ENCODE measurements at regions not wholly inside any gene's neighbourhood (a gene's known extent, or its start where the extent isn't known, plus 50 kb on each side); places are given as distances from the start of the nearest gene placed in this dataset.

DNA sequence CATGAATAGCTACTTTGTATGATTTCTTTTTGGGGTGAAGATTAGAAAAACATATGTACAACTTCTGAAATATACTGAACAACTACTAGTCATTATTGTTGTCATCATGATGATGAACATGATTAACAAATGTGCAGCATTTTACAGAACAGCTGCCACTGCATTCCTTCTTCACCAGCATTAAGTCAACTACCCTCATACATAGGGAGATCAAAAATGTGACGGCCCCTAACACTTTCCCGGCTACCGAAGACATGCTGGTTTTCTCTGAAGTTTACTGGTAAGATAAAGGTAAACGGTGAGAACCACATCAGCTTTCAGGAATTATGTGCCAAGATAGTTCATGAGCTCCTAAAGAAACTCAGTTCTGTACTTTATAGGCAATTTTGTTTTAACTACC is 121.0 kb upstream of the LRATD1 start:
- TF ChIP-seq EP300 (IDR thresholded peaks at IDR 0.05; ENCODE audit: low read depth) = no peak
- in situ Hi-C loops (cut with MboI; ENCODE audit: low pct_ligation_motif_present in 1 of 4, low pct_unique_long_range_greater_than_20kb in 1 of 4, low sequenced_read_pairs in 3 of 4) = no loop called here
- 69 to 93% methylated on average over 4 of the region's 4 CpGs for WGBS, 2 donors (ENCODE audit: low coverage in 1 of 2)
- Histone ChIP-seq H3K27me3 (no peaks in the 10 kb centered on the region), H3K36me3 (no peaks in the 10 kb centered on the region), H3K4me1 (no peaks in the 10 kb centered on the region), H3K4me3 (no peak overlapping the region), H3K9me3 (no peaks in the 10 kb centered on the region), H3K27ac (no peak overlapping the region)
- intact Hi-C loops (cut with DNase I; ENCODE audit: low total_unique reads) = no loop called here
- no peak for DNase-seq

GRCh38 chr2:14513903-14514302 is 118.6 kb upstream of the LRATD1 start:
- in situ Hi-C loops (cut with MboI; ENCODE audit: low pct_ligation_motif_present in 1 of 4, low pct_unique_long_range_greater_than_20kb in 1 of 4, low sequenced_read_pairs in 3 of 4) (no loop called here), intact Hi-C loops (cut with DNase I; ENCODE audit: low total_unique reads) (no loop called here)
- Histone ChIP-seq H3K9me3 (no peaks in the 10 kb centered on the region), H3K36me3 (no peaks in the 10 kb centered on the region), H3K27me3 (no peaks in the 10 kb centered on the region), H3K27ac (no peak overlapping the region), H3K4me1 (no peaks in the 10 kb centered on the region), H3K4me3 (no peak overlapping the region)
- DNase-seq = no peak
- 55 to 60% methylated on average over 1 of the region's 1 CpG for WGBS, 2 donors (ENCODE audit: low coverage in 1 of 2)
- TF ChIP-seq EP300 (IDR thresholded peaks at IDR 0.05; ENCODE audit: low read depth) (no peak), POLR2A (IDR thresholded peaks at IDR 0.05) (no peak), POLR2AphosphoS5 (IDR thresholded peaks at IDR 0.05) (no peak)
- TF ChIP-seq, protein P1, sequence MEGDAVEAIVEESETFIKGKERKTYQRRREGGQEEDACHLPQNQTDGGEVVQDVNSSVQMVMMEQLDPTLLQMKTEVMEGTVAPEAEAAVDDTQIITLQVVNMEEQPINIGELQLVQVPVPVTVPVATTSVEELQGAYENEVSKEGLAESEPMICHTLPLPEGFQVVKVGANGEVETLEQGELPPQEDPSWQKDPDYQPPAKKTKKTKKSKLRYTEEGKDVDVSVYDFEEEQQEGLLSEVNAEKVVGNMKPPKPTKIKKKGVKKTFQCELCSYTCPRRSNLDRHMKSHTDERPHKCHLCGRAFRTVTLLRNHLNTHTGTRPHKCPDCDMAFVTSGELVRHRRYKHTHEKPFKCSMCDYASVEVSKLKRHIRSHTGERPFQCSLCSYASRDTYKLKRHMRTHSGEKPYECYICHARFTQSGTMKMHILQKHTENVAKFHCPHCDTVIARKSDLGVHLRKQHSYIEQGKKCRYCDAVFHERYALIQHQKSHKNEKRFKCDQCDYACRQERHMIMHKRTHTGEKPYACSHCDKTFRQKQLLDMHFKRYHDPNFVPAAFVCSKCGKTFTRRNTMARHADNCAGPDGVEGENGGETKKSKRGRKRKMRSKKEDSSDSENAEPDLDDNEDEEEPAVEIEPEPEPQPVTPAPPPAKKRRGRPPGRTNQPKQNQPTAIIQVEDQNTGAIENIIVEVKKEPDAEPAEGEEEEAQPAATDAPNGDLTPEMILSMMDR (IDR thresholded peaks at IDR 0.05) = no peak

- H3K9me3 ChIP-seq = no peaks in the 10 kb centered on the region
- intact Hi-C loops (cut with DNase I; ENCODE audit: low total_unique reads) = no loop called here
- TF ChIP-seq POLR2AphosphoS5 (IDR thresholded peaks at IDR 0.05) = no peak
- TF ChIP-seq, protein P1 (IDR thresholded peaks at IDR 0.05) = no peak
- no peak for TF ChIP-seq POLR2A (IDR thresholded peaks at IDR 0.05)
- TF ChIP-seq EP300 (IDR thresholded peaks at IDR 0.05; ENCODE audit: low read depth) = no peak
- no peaks in the 10 kb centered on the region for H3K36me3 ChIP-seq
- in situ Hi-C loops (cut with MboI; ENCODE audit: low pct_ligation_motif_present in 1 of 4, low pct_unique_long_range_greater_than_20kb in 1 of 4, low sequenced_read_pairs in 3 of 4) = no loop called here
- H3K27me3 ChIP-seq = no peaks in the 10 kb centered on the region
- H3K4me3 ChIP-seq = no peak overlapping the region
- no peak for DNase-seq
- 88 to 92% methylated on average over 1 of the region's 1 CpG for WGBS, 2 donors (ENCODE audit: low coverage in 1 of 2)
- H3K4me1 ChIP-seq = no peaks in the 10 kb centered on the region
- H3K27ac ChIP-seq = no peak overlapping the region
Measured at GRCh38 chr2:14516844-14517243, 115.7 kb upstream of the LRATD1 start.

- no peaks in the 10 kb centered on the region for H3K36me3 ChIP-seq
- H3K4me1 ChIP-seq = no peaks in the 10 kb centered on the region
- DNase-seq = no peak
- 73 to 77% methylated on average over 4 of the region's 4 CpGs for WGBS, 2 donors (ENCODE audit: low coverage in 1 of 2)
- no peak overlapping the region for H3K27ac ChIP-seq
- TF ChIP-seq, protein P1 (IDR thresholded peaks at IDR 0.05) = no peak
- no peak for TF ChIP-seq POLR2AphosphoS5 (IDR thresholded peaks at IDR 0.05)
- no peaks in the 10 kb centered on the region for H3K27me3 ChIP-seq
- no peak overlapping the region for H3K4me3 ChIP-seq
- H3K9me3 ChIP-seq = no peaks in the 10 kb centered on the region
- intact Hi-C loops (cut with DNase I; ENCODE audit: low total_unique reads) = no loop called here
- in situ Hi-C loops (cut with MboI; ENCODE audit: low pct_ligation_motif_present in 1 of 4, low pct_unique_long_range_greater_than_20kb in 1 of 4, low sequenced_read_pairs in 3 of 4) = no loop called here
Measured at GRCh38 chr2:14517731-14518130, 114.8 kb upstream of the LRATD1 start.

GRCh38 chr2:14520385-14520945 is 112.1 kb upstream of the LRATD1 start:
- in situ Hi-C loops (cut with MboI; ENCODE audit: low pct_ligation_motif_present in 1 of 4, low pct_unique_long_range_greater_than_20kb in 1 of 4, low sequenced_read_pairs in 3 of 4) = no loop called here
- intact Hi-C loops (cut with DNase I; ENCODE audit: low total_unique reads) = no loop called here

More at GRCh38 chr2:14520385-14520945, 112.1 kb upstream of the LRATD1 start:
- no peaks in the 10 kb centered on the region for H3K9me3 ChIP-seq
- no peaks in the 10 kb centered on the region for H3K4me1 ChIP-seq
- no peak for TF ChIP-seq POLR2AphosphoS5 (IDR thresholded peaks at IDR 0.05)
- no peak overlapping the region for H3K4me3 ChIP-seq
- 84 to 85% methylated on average over 7 to 10 of the region's 10 CpGs for WGBS, 2 donors (ENCODE audit: low coverage in 1 of 2)
- H3K27ac ChIP-seq = no peak overlapping the region
- DNase-seq = no peak
- no peaks in the 10 kb centered on the region for H3K27me3 ChIP-seq
- no peaks in the 10 kb centered on the region for H3K36me3 ChIP-seq
